ENCODE measurements at regions not wholly inside any gene's neighbourhood (a gene's known extent, or its start where the extent isn't known, plus 50 kb on each side); places are given as distances from the start of the nearest gene placed in this dataset.

DNA sequence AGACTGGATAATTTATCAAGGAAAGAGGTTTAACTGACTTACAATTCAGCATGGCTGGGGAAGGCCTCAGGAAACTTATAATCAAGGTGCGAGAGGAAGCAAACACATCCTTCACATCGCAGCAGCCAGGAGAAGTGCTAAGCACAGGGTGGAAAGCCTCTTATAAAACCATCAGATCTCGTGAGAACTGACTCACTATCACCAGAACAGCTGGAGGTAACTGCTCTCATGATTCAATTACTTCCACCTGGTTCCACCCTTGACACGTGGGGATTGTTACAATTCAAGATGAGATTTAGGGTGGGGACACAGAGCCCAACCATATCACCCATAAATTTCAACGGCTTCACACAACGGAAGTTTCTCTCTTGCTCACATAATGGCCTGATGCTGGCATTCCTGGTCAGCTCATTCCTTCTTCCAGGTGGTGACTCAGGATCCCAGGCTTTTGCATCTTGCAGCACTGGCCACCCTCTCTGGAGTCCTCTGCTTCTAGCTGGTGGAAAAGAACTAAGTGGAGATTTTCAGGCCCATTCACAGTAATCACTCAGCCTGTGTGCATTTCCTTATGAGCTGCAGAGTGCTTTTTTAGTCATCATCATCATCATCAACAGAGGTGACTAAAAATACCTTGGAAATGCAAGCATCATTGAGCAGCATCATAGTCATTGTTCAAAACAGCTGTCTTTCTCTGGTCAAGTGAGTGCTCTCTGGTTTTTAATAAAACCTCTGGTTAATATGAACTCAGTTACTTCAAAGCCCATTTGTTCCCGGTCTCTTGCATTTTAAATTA is 308.1 kb downstream of the SFMBT2 start:
- Histone ChIP-seq H3K4me3 (replicated peaks in 1 of 3; ENCODE audit: insufficient read depth in 1 of 3, low read depth in 1 of 3, low read length in 3 of 3) (no peak overlapping the region), H3K36me3 (ENCODE audit: control insufficient read depth in 2 of 2, extremely low read depth in 1 of 2, insufficient read depth in 2 of 2, low read length in 2 of 2) (no peaks in the 10 kb centered on the region), H3K27ac (ENCODE audit: insufficient read depth, low read depth, low read length) (no peak overlapping the region), H3K4me2 (ENCODE audit: insufficient read depth, low read length) (no peak overlapping the region), H3K27me3 (ENCODE audit: control insufficient read depth in 2 of 2, insufficient read depth in 2 of 2, low read length in 2 of 2) (no peaks in the 10 kb centered on the region), H3K9me1 (replicated peaks; ENCODE audit: control insufficient read depth, extremely low read depth, insufficient read depth, low read length) (no peaks in the 10 kb centered on the region), H3K4me1 (ENCODE audit: control insufficient read depth, extremely low read depth, insufficient read depth, low read length) (no peaks in the 10 kb centered on the region), H3K9ac (replicated peaks; ENCODE audit: extremely low read depth, insufficient read depth, low read length) (no peak overlapping the region), H3K79me2 (ENCODE audit: control insufficient read depth, insufficient read depth, low read length) (no peaks in the 10 kb centered on the region), H2AFZ (ENCODE audit: low read depth, low read length) (no peak overlapping the region), H4K20me1 (replicated peaks; ENCODE audit: control insufficient read depth, extremely low read depth, insufficient read depth, low read length) (no peaks in the 10 kb centered on the region), H3K9me3 (replicated peaks; ENCODE audit: control insufficient read depth, insufficient read depth, low read length) (no peaks in the 10 kb centered on the region)
- dilution Hi-C loops (cut with MboI; ENCODE audit: extremely low pct_ligation_motif_present, low sequenced_read_pairs) (no loop called here), intact Hi-C loops (cut with micrococcal nuclease) (no loop called here)
- BruUV-seq (replicated peaks), result no TSS peak
- DNase-seq (ENCODE audit: low read depth, low spot score) (no peak), FAIRE-seq (no peak)
- POLR2A ChIA-PET, result no interaction called here
- CTCF ChIA-PET, result no interaction called here
- TF ChIP-seq FOS (IDR thresholded peaks at IDR 0.05; ENCODE audit: borderline replicate concordance, insufficient read depth, low read length) (no peak), POLR2A (IDR thresholded peaks at IDR 0.05; ENCODE audit: low read depth, low read length) (no peak), MAX (IDR thresholded peaks at IDR 0.05; ENCODE audit: insufficient read depth, insufficient read length) (no peak), EZH2 (IDR thresholded peaks at IDR 0.05; ENCODE audit: borderline replicate concordance, low read depth, low read length, severe bottlenecking) (no peak), GATA2 (IDR thresholded peaks at IDR 0.05; ENCODE audit: insufficient read depth, insufficient read length, low read depth, low read length) (no peak), POLR2AphosphoS5 (IDR thresholded peaks at IDR 0.05; ENCODE audit: insufficient read depth, low read depth, low read length) (no peak)
- TF ChIP-seq, protein P1, sequence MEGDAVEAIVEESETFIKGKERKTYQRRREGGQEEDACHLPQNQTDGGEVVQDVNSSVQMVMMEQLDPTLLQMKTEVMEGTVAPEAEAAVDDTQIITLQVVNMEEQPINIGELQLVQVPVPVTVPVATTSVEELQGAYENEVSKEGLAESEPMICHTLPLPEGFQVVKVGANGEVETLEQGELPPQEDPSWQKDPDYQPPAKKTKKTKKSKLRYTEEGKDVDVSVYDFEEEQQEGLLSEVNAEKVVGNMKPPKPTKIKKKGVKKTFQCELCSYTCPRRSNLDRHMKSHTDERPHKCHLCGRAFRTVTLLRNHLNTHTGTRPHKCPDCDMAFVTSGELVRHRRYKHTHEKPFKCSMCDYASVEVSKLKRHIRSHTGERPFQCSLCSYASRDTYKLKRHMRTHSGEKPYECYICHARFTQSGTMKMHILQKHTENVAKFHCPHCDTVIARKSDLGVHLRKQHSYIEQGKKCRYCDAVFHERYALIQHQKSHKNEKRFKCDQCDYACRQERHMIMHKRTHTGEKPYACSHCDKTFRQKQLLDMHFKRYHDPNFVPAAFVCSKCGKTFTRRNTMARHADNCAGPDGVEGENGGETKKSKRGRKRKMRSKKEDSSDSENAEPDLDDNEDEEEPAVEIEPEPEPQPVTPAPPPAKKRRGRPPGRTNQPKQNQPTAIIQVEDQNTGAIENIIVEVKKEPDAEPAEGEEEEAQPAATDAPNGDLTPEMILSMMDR (IDR thresholded peaks at IDR 0.05; ENCODE audit: extremely low read depth in 1 of 2, insufficient read depth in 1 of 2, low read depth in 1 of 2, low read length in 2 of 2), result no peak
